K562 (cell line): ENCODE measurements at regions not wholly inside any gene's neighbourhood (a gene's known extent, or its start where the extent isn't known, plus 50 kb on each side); places are given as distances from the start of the nearest gene placed in this dataset.

Experiments
- EHMT2 ChIP-seq: fragments of 450-650 bp; IDR thresholded peaks from 2 replicates; pipeline ENCODE4 v1.6.1; 2018; ENCODE audit warnings: antibody characterized with exemption
- ELF1 ChIP-seq: fragments of 200-800 bp; sonication (Bioruptor generic); IDR thresholded peaks from 2 replicates; pipeline ENCODE4 v1.6.1; 2016; ENCODE audit warnings: missing genetic modification characterization, missing compliant biosample characterization
- FOXA3 ChIP-seq, 2 experiments: fragments of 450-650 bp in 1 of 2; sonication (generic) in 1 of 2; formaldehyde crosslinking; IDR thresholded peaks in 1 of 2; conservative IDR thresholded peaks in 1 of 2; 2 replicates each; pipeline versions ENCODE4 v1.4.0 to v1.8.0; 2020 to 2022; ENCODE audit warnings: mild to moderate bottlenecking in 2 of 2, missing genetic modification reagents in 1 of 2
- IFI16 ChIP-seq: fragments of 250-450 bp; sonication (Bioruptor Pico); IDR thresholded peaks from 2 replicates; pipeline ENCODE4 v2.1.2; 2022; ENCODE audit warnings: mild to moderate bottlenecking, inconsistent platforms
- NELFE ChIP-seq: IDR thresholded peaks from 2 replicates; pipeline ENCODE4 v1.6.1; 2011; ENCODE audit warnings: mild to moderate bottlenecking; ENCODE audit not compliant: insufficient read depth, insufficient read length
- TF ChIP-seq, protein P1 (sequence below): sonication (generic); formaldehyde crosslinking; IDR thresholded peaks from 2 replicates; pipeline ENCODE4 v1.8.0; 2023; ENCODE audit warnings: missing genetic modification reagents, mild to moderate bottlenecking, borderline replicate concordance

DNA sequence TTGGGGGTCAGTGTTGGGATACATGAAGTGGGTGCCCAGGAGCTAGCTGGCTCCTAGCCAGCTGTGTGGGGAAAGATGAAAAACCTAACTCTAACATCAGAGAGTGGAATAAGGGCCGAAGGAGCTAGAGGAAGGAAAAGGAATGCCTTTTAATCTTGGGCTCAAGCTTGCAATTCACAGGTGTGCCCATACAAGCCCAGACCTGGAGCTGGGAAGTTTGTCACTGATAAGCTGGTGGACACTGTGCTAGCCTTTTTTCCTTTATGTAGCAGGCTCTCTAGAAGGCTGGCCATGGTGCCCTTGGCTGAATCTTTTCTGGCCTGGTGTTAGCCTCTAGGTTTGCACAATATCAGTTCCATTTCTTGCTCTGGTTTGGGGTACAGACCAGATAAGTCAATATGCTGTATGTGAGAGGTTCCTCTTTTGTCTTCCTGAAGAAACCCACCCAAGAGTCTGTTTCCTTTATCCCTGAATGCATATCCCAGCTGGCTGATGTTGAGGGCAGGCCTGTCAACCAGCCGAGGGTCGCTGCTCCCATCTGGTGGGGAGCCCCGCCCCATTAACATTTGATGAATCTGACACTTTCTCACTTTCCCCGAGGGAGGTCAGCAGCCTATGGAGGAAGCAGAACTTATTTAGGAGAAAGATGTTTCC is 92.4 kb upstream of the CXCL14 start (continued):
- TF ChIP-seq, protein P1, sequence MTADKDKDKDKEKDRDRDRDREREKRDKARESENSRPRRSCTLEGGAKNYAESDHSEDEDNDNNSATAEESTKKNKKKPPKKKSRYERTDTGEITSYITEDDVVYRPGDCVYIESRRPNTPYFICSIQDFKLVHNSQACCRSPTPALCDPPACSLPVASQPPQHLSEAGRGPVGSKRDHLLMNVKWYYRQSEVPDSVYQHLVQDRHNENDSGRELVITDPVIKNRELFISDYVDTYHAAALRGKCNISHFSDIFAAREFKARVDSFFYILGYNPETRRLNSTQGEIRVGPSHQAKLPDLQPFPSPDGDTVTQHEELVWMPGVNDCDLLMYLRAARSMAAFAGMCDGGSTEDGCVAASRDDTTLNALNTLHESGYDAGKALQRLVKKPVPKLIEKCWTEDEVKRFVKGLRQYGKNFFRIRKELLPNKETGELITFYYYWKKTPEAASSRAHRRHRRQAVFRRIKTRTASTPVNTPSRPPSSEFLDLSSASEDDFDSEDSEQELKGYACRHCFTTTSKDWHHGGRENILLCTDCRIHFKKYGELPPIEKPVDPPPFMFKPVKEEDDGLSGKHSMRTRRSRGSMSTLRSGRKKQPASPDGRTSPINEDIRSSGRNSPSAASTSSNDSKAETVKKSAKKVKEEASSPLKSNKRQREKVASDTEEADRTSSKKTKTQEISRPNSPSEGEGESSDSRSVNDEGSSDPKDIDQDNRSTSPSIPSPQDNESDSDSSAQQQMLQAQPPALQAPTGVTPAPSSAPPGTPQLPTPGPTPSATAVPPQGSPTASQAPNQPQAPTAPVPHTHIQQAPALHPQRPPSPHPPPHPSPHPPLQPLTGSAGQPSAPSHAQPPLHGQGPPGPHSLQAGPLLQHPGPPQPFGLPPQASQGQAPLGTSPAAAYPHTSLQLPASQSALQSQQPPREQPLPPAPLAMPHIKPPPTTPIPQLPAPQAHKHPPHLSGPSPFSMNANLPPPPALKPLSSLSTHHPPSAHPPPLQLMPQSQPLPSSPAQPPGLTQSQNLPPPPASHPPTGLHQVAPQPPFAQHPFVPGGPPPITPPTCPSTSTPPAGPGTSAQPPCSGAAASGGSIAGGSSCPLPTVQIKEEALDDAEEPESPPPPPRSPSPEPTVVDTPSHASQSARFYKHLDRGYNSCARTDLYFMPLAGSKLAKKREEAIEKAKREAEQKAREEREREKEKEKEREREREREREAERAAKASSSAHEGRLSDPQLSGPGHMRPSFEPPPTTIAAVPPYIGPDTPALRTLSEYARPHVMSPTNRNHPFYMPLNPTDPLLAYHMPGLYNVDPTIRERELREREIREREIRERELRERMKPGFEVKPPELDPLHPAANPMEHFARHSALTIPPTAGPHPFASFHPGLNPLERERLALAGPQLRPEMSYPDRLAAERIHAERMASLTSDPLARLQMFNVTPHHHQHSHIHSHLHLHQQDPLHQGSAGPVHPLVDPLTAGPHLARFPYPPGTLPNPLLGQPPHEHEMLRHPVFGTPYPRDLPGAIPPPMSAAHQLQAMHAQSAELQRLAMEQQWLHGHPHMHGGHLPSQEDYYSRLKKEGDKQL (CRISPR knock-in tag): no peak
- TF ChIP-seq EHMT2 (no peak), ELF1 (tag) (no peak), FOXA3 (CRISPR knock-in tag; conservative IDR thresholded peaks at IDR 0.05 in 1 of 2, IDR thresholded peaks at IDR 0.05 in 1 of 2) (no peak), IFI16 (CRISPR knock-in tag) (no peak), NELFE (no peak)
